Panc1 (cell line): ENCODE measurements at regions not wholly inside any gene's neighbourhood (a gene's known extent, or its start where the extent isn't known, plus 50 kb on each side); places are given as distances from the start of the nearest gene placed in this dataset.

Experiments used
- ATAC-seq: fragments of 200-7000 bp; cut with Tn5 transposase; 2 replicates; pipeline ENCODE4 v1.9.1; 2020; ENCODE audit warnings: mild to moderate bottlenecking, moderate library complexity
- BruUV-seq: library from RNA; stranded (reverse); fragments of 400-500 nt; replicated peaks from 2 replicates; lab custom pipeline; 2021; lab: Mats Ljungman, UMichigan
- CTCF ChIA-PET: fragments of 300-600 bp; sonication (Branson Sonifier 250); formaldehyde crosslinking; loops from one replicate; lab custom pipeline; 2022; ENCODE audit warnings: antibody characterized with exemption; lab: Charles Lee
- POLR2A ChIA-PET: fragments of 300-600 bp; sonication (Branson Sonifier 250); formaldehyde crosslinking; loops from one replicate; lab custom pipeline; 2022; ENCODE audit warnings: antibody characterized with exemption; lab: Charles Lee
- DNase-seq: peaks from one replicate; pipeline ENCODE4 v3.0.0-alpha.2; 2010; ENCODE audit warnings: low read depth, low spot score
- H3K27ac ChIP-seq: 2 replicates; pipeline ENCODE4 v1.5.1; 2011; ENCODE audit warnings: mild to moderate bottlenecking, low read length, inconsistent platforms
- H3K27me3 ChIP-seq: fragments of 200-500 bp; sonication (Bioruptor generic); 2 replicates; pipeline ENCODE4 v1.6.0; 2014; ENCODE audit warnings: low read length, inconsistent platforms; ENCODE audit not compliant: control insufficient read depth, insufficient read depth
- H3K36me3 ChIP-seq: fragments of 200-500 bp; sonication (Bioruptor generic); 2 replicates; pipeline ENCODE4 v1.5.1; 2014; ENCODE audit warnings: inconsistent platforms, mild to moderate bottlenecking, low read length, moderate library complexity; ENCODE audit not compliant: control insufficient read depth, insufficient read depth
- H3K4me1 ChIP-seq: 2 replicates; pipeline ENCODE4 v1.5.1; 2011; ENCODE audit warnings: inconsistent platforms, mild to moderate bottlenecking, low read length, moderate library complexity; ENCODE audit not compliant: control insufficient read depth, insufficient read depth
- H3K4me3 ChIP-seq, 2 experiments: 2 replicates each; pipeline ENCODE4 v1.5.1; 2011 to 2012; ENCODE audit warnings: low read depth in 2 of 2, low read length in 2 of 2, mild to moderate bottlenecking in 2 of 2, inconsistent platforms in 1 of 2, moderate library complexity in 1 of 2
- H3K9me3 ChIP-seq: fragments of 200-500 bp; sonication (Bioruptor generic); 2 replicates; pipeline ENCODE4 v1.5.1; 2014; ENCODE audit warnings: low read depth, mild to moderate bottlenecking, inconsistent platforms, low read length, moderate library complexity; ENCODE audit not compliant: control insufficient read depth, insufficient read depth
- CTCF ChIP-seq: fragments of 450-650 bp; IDR thresholded peaks from 2 replicates; pipeline ENCODE4 v1.5.1; 2017; ENCODE audit warnings: mild to moderate bottlenecking
- POLR2AphosphoS5 ChIP-seq: IDR thresholded peaks from 2 replicates; pipeline ENCODE4 v1.6.1; 2012; ENCODE audit warnings: mild to moderate bottlenecking, low read depth, low read length, moderate library complexity
- REST ChIP-seq, 2 experiments: IDR thresholded peaks; 2 replicates each; pipeline ENCODE4 v1.6.1; 2011 to 2012; ENCODE audit warnings: low read depth in 2 of 2, control low read depth in 1 of 2, low read length in 1 of 2, mild to moderate bottlenecking in 1 of 2, moderate library complexity in 1 of 2; ENCODE audit not compliant: insufficient read depth in 1 of 2
- SIN3A ChIP-seq: IDR thresholded peaks from 2 replicates; pipeline ENCODE4 v1.6.1; 2012; ENCODE audit warnings: low read depth, mild to moderate bottlenecking, low read length, moderate library complexity, borderline replicate concordance; ENCODE audit not compliant: insufficient read depth
- TCF7L2 ChIP-seq: IDR thresholded peaks from 2 replicates; pipeline ENCODE4 v1.6.1; 2011; ENCODE audit warnings: mild to moderate bottlenecking, low read depth, low read length, inconsistent platforms
- in situ Hi-C: cut with HindIII; loops from 2 replicates; pipeline ENCODE4 v1.10.0; 2016; ENCODE audit warnings: low sequenced_read_pairs, low pct_unique_long_range_greater_than_20kb
- intact Hi-C: fragments of 100-400 bp; cut with micrococcal nuclease; formaldehyde crosslinking; loops from one replicate; pipeline ENCODE4 v1.10.0; 2022; ENCODE audit not compliant: unreplicated experiment

- H3K27me3 ChIP-seq: no peaks in the 10 kb centered on the region
- ATAC-seq: no peak
- POLR2A ChIA-PET: no interaction called here
- CTCF ChIA-PET: no interaction called here
- intact Hi-C loops: no loop called here
- no peaks in the 10 kb centered on the region for H3K36me3 ChIP-seq
- no peak for DNase-seq
- no peak overlapping the region for H3K4me3 ChIP-seq
- BruUV-seq: no TSS peak
- H3K9me3 ChIP-seq: no peaks in the 10 kb centered on the region
- TF ChIP-seq CTCF: no peak
- TF ChIP-seq TCF7L2: no peak
- no peak for TF ChIP-seq POLR2AphosphoS5
- no peak for TF ChIP-seq SIN3A
- TF ChIP-seq REST (IDR thresholded peaks at IDR 0.05; ENCODE audit: insufficient read depth in 1 of 2, low read depth in 2 of 2, low read length in 1 of 2): no peak
- no peak overlapping the region for H3K27ac ChIP-seq
- in situ Hi-C loops: no loop called here
- H3K4me1 ChIP-seq: no peaks in the 10 kb centered on the region
These were observed 301.4 kb upstream of the UBE2E2 start for GRCh38 chr3:22901684-22902083.

- H3K4me3 ChIP-seq: no peak overlapping the region
- BruUV-seq: no TSS peak
- ChIA-PET CTCF (no interaction called here), POLR2A (no interaction called here)
- ATAC-seq (no peak), DNase-seq (no peak)
- TF ChIP-seq POLR2AphosphoS5 (no peak), REST (IDR thresholded peaks at IDR 0.05; ENCODE audit: insufficient read depth in 1 of 2, low read depth in 2 of 2, low read length in 1 of 2) (no peak), TCF7L2 (no peak), CTCF (no peak), SIN3A (no peak)
- no peaks in the 10 kb centered on the region for H3K36me3 ChIP-seq
- in situ Hi-C loops: no loop called here
- intact Hi-C loops: no loop called here
- no peak overlapping the region for H3K27ac ChIP-seq
- no peaks in the 10 kb centered on the region for H3K9me3 ChIP-seq
- H3K4me1 ChIP-seq: no peaks in the 10 kb centered on the region
- no peaks in the 10 kb centered on the region for H3K27me3 ChIP-seq
These were observed 295.9 kb upstream of the UBE2E2 start for GRCh38 chr3:22907161-22907780.
